ENCODE measurements at regions not wholly inside any gene's neighbourhood (a gene's known extent, or its start where the extent isn't known, plus 50 kb on each side); places are given as distances from the start of the nearest gene placed in this dataset.

DNA sequence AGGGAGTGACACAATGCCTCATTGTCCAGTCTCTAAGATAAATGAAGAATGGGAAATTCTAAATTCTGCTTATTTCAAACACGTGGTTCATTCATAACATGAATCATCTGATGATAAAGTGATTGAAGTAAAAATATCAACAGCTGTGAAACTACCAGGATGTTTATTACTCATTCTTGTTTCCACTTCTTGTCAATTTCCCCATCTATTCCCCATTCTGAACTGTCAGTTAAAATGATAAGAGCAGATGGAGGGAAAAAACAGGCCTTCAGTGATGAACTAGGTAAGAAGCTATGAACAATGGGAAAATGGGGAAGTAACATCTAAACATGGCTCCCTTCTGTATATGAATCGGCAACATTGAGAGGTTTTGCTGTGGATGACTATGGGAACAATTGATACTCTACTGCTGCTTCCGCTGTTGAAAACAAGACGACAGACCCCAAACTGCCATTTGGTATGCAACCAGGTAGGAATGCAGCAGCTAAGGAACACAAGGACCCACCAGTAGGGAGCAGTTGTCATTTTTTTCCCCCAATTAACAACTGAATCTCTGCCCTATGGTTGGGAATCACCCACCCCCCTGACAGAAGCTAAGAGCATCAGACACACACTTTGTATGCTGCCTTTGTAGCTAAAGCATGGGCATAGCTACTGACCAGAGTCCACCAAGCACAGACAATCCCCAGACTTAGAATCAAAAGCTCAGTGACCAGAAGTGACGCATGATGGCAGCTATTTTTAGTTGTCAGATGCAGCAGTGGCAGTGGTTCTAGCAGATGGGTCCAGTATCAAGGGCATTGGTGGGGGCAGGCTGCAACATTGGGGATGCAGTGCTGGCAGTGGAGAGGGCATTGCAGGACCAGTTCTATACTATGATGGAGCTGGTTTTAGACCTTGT lies 52.9 kb upstream of the ZNF366 start:
- TF ChIP-seq, protein P1, sequence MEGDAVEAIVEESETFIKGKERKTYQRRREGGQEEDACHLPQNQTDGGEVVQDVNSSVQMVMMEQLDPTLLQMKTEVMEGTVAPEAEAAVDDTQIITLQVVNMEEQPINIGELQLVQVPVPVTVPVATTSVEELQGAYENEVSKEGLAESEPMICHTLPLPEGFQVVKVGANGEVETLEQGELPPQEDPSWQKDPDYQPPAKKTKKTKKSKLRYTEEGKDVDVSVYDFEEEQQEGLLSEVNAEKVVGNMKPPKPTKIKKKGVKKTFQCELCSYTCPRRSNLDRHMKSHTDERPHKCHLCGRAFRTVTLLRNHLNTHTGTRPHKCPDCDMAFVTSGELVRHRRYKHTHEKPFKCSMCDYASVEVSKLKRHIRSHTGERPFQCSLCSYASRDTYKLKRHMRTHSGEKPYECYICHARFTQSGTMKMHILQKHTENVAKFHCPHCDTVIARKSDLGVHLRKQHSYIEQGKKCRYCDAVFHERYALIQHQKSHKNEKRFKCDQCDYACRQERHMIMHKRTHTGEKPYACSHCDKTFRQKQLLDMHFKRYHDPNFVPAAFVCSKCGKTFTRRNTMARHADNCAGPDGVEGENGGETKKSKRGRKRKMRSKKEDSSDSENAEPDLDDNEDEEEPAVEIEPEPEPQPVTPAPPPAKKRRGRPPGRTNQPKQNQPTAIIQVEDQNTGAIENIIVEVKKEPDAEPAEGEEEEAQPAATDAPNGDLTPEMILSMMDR (IDR thresholded peaks at IDR 0.05): no peak
- Mint-ChIP-seq H3K27me3 (ENCODE audit: insufficient read depth) (peaks cover 5% of the 10 kb centered on the region), H3K27ac (no peak overlapping the region), H3K9me3 (no peaks in the 10 kb centered on the region), H3K4me1 (ENCODE audit: low read depth) (peaks cover 33% of the 10 kb centered on the region), H3K36me3 (ENCODE audit: low read depth) (peaks cover 6% of the 10 kb centered on the region; the same call in 1 of the 2 replicates), H3K4me3 (no peak overlapping the region)
- DNase-seq: no peak

DNA sequence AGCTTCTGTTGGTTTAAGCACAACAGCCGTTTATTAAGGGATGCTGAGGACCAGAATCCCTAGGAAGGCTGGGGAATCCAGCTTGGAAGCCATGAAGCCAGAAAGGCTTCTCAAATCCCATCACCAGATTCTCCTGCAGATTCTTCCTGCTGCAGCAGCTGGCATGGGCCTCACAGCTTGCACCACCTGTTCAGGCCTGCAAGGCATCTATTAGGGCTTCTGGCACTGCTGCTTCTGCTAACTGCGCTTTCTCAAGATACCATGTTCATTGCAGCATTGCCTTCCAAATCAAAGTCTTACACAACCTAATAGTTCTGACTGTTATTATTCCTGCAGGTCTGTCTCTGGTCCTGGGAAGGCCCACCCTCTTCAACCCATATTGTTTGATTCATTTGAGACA lies 51.2 kb upstream of the ZNF366 start:
- Mint-ChIP-seq H3K36me3 (ENCODE audit: low read depth) (peaks cover 3% of the 10 kb centered on the region; the same call in 1 of the 2 replicates), H3K4me3 (no peak overlapping the region), H3K9me3 (no peaks in the 10 kb centered on the region), H3K27me3 (ENCODE audit: insufficient read depth) (peaks cover 2% of the 10 kb centered on the region), H3K4me1 (ENCODE audit: low read depth) (peaks cover 29% of the 10 kb centered on the region), H3K27ac (no peak overlapping the region)
- TF ChIP-seq, protein P1 (IDR thresholded peaks at IDR 0.05): no peak
- DNase-seq: no peak

DNA sequence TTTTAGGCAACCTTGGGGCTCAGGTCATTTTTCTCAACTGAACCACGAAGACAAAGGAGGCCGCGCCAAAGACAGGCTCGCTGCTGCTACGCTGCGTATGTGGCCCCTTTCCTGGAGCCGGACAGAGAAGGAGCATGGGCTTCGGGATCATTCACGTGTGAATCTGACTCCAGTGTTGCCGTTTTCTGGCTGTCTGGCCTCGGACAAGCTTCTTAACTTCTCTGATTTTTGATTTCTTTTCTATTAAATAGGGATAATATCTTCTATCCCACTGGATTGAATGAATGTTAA lies 50.8 kb upstream of the ZNF366 start:
- H3K4me1 Mint-ChIP-seq (ENCODE audit: low read depth): peaks cover 33% of the 10 kb centered on the region
- no peaks in the 10 kb centered on the region; the same call in 1 of the 2 replicates for H3K36me3 Mint-ChIP-seq (ENCODE audit: low read depth)
- DNase-seq: no peak
- no peak overlapping the region for H3K27ac Mint-ChIP-seq
- TF ChIP-seq, protein P1 (IDR thresholded peaks at IDR 0.05): no peak
- no peak overlapping the region for H3K4me3 Mint-ChIP-seq
- peaks cover 2% of the 10 kb centered on the region for H3K27me3 Mint-ChIP-seq (ENCODE audit: insufficient read depth)
- H3K9me3 Mint-ChIP-seq: no peaks in the 10 kb centered on the region

DNA sequence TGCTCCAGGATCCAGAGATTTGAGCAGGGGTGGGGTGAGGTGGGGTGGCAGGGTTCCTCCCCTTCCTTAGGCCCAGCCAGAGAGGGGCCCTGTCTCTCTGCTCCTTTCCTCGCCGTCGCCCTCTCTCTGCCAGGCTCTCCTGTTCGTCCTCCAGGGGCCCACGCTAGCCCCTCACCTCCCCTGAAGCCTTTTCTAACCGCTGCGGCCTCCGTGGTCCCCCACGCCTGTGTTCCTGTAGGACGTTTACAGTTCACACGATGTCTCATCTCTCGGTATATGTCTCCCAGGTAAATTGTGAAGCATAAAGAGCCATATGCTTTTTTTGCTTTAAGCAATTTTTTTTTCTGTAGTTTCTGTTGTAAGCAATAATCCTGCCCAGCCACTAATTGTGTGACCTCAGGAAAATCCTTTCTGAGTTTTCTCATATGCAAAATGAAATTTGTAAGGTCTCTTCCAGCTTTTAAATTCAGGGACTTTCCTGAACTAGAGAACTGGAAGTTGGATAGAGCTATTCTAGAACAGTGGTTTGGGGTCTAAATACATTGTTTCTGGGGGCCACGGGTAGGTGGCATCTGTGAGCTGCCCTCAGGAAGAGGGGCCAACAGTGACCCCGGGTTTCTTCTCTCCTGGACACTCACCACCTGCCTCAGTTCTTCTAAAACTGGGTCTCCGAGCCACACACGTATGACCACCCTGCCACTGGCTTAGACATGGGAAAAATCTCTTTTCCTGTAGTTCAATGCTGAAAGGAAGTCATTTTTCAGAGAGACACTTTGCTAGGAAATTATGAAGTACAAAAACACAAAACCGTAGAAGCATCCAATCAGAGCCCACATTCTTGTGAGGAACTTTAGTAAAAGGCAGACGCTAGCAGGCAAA lies 50.2 kb upstream of the ZNF366 start:
- Mint-ChIP-seq H3K4me3 (peak overlapping the region; percentile 83), H3K27me3 (ENCODE audit: insufficient read depth) (peaks cover 2% of the 10 kb centered on the region), H3K36me3 (ENCODE audit: low read depth) (no peaks in the 10 kb centered on the region; the same call in 1 of the 2 replicates), H3K27ac (peak overlapping the region; percentile 60), H3K9me3 (no peaks in the 10 kb centered on the region), H3K4me1 (ENCODE audit: low read depth) (peaks cover 39% of the 10 kb centered on the region)
- TF ChIP-seq, protein P1 (IDR thresholded peaks at IDR 0.05): no peak
- no peak for DNase-seq
